IMR-90 (cell line): ENCODE measurements at regions not wholly inside any gene's neighbourhood (a gene's known extent, or its start where the extent isn't known, plus 50 kb on each side); places are given as distances from the start of the nearest gene placed in this dataset.

Source experiments
- ATAC-seq: fragments of 200-7000 bp; cut with Tn5 transposase; 2 replicates; pipeline ENCODE4 v1.9.1; 2020; ENCODE audit warnings: low read depth, mild to moderate bottlenecking, moderate library complexity
- BruUV-seq: library from RNA; stranded (reverse); fragments of 400-500 nt; replicated peaks from 2 replicates; lab custom pipeline; 2021; lab: Mats Ljungman, UMichigan
- CTCF ChIA-PET: fragments of 300-600 bp; formaldehyde crosslinking; extraction: SDS; loops from one replicate; lab custom pipeline; 2021; ENCODE audit warnings: antibody characterized with exemption; lab: Yijun Ruan, JAX
- POLR2A ChIA-PET: fragments of 300-600 bp; sonication (Branson Sonifier 250); formaldehyde crosslinking; loops from one replicate; lab custom pipeline; 2022; ENCODE audit warnings: antibody characterized with exemption; ENCODE audit not compliant: unreplicated experiment; lab: Charles Lee
- DNase-seq: peaks from one replicate; pipeline ENCODE4 v3.0.0; 2013
- H2AFZ ChIP-seq: replicated peaks from 2 replicates; pipeline ENCODE3; 2013; ENCODE audit warnings: low read length, mild to moderate bottlenecking; ENCODE audit not compliant: poor library complexity
- H2AK5ac ChIP-seq: 2 replicates; pipeline ENCODE4 v1.6.1; 2013; ENCODE audit warnings: low read depth, low read length, inconsistent platforms
- H2AK9ac ChIP-seq: replicated peaks from 2 replicates; pipeline ENCODE3; 2013; ENCODE audit warnings: mild to moderate bottlenecking, low read depth, low read length, moderate library complexity; ENCODE audit not compliant: poor library complexity
- H2BK120ac ChIP-seq: 2 replicates; pipeline ENCODE4 v1.6.1; 2013; ENCODE audit warnings: low read depth, low read length, inconsistent platforms
- H2BK15ac ChIP-seq: 3 replicates; pipeline ENCODE4 v1.6.1; 2013; ENCODE audit warnings: low read depth, low read length, inconsistent platforms
- H2BK20ac ChIP-seq: 2 replicates; pipeline ENCODE4 v1.6.1; 2013; ENCODE audit warnings: low read depth, mild to moderate bottlenecking, inconsistent platforms, low read length, moderate library complexity
- H2BK5ac ChIP-seq: 2 replicates; pipeline ENCODE4 v1.6.1; 2013; ENCODE audit warnings: mild to moderate bottlenecking, low read depth, low read length, inconsistent platforms; ENCODE audit not compliant: poor library complexity, severe bottlenecking
- H3K14ac ChIP-seq: replicated peaks from 2 replicates; pipeline ENCODE4 v1.6.1; 2013; ENCODE audit warnings: low read depth, low read length, inconsistent platforms
- H3K18ac ChIP-seq: 2 replicates; pipeline ENCODE4 v1.6.1; 2013; ENCODE audit warnings: low read depth, low read length, control low read depth
- H3K23ac ChIP-seq: 2 replicates; pipeline ENCODE4 v1.6.1; 2013; ENCODE audit warnings: low read depth, low read length, inconsistent platforms
- H3K27ac ChIP-seq: 2 replicates; pipeline ENCODE4 v1.5.1; 2013; ENCODE audit warnings: mild to moderate bottlenecking, control low read depth, low read length; ENCODE audit not compliant: insufficient read depth
- H3K27me3 ChIP-seq: 2 replicates; pipeline ENCODE4 v1.6.1; 2013; ENCODE audit warnings: low read length; ENCODE audit not compliant: control insufficient read depth, insufficient read depth
- H3K36me3 ChIP-seq: 2 replicates; pipeline ENCODE4 v1.6.1; 2013; ENCODE audit warnings: low read length, mixed read lengths; ENCODE audit not compliant: control insufficient read depth, insufficient read depth
- H3K4ac ChIP-seq: 2 replicates; pipeline ENCODE4 v1.6.1; 2013; ENCODE audit warnings: low read depth, low read length, inconsistent platforms
- H3K4me1 ChIP-seq: 2 replicates; pipeline ENCODE4 v1.6.1; 2013; ENCODE audit warnings: low read length, mixed read lengths; ENCODE audit not compliant: control insufficient read depth, insufficient read depth
- H3K4me2 ChIP-seq: 2 replicates; pipeline ENCODE4 v1.6.1; 2013; ENCODE audit warnings: low read depth, mild to moderate bottlenecking, control low read depth, low read length, moderate library complexity
- H3K4me3 ChIP-seq: 2 replicates; pipeline ENCODE4 v1.5.1; 2013; ENCODE audit warnings: low read depth, mild to moderate bottlenecking, control low read depth, low read length, moderate library complexity; ENCODE audit not compliant: insufficient read depth
- H3K56ac ChIP-seq: 2 replicates; pipeline ENCODE4 v1.6.1; 2013; ENCODE audit warnings: low read length, inconsistent platforms; ENCODE audit not compliant: insufficient read depth; ENCODE audit errors: extremely low read depth
- H3K79me1 ChIP-seq, 2 experiments: 2 replicates each; pipeline ENCODE4 v1.6.1; 2013; ENCODE audit warnings: low read length in 2 of 2, inconsistent platforms in 1 of 2, low read depth in 1 of 2
- H3K9ac ChIP-seq: 2 replicates; pipeline ENCODE4 v1.6.1; 2013; ENCODE audit warnings: low read depth, low read length, control low read depth
- H3K9me1 ChIP-seq: 2 replicates; pipeline ENCODE4 v1.6.1; 2013; ENCODE audit warnings: low read length, inconsistent platforms; ENCODE audit not compliant: insufficient read depth
- H3K9me3 ChIP-seq: 2 replicates; pipeline ENCODE4 v1.6.1; 2013; ENCODE audit warnings: low read length; ENCODE audit not compliant: control insufficient read depth, insufficient read depth
- H4K20me1 ChIP-seq: 2 replicates; pipeline ENCODE4 v1.6.1; 2013; ENCODE audit warnings: low read length, inconsistent platforms; ENCODE audit not compliant: insufficient read depth
- H4K5ac ChIP-seq: 2 replicates; pipeline ENCODE4 v1.6.1; 2013; ENCODE audit warnings: mild to moderate bottlenecking, low read depth, low read length, control low read depth
- H4K8ac ChIP-seq, 2 experiments: 2 replicates each; pipeline ENCODE4 v1.6.1; 2013; ENCODE audit warnings: low read depth in 2 of 2, low read length in 2 of 2, control low read depth in 1 of 2, inconsistent platforms in 1 of 2
- H4K91ac ChIP-seq: 2 replicates; pipeline ENCODE4 v1.6.1; 2013; ENCODE audit warnings: low read depth, low read length, inconsistent platforms; ENCODE audit not compliant: insufficient read depth
- CEBPB ChIP-seq: IDR thresholded peaks from 2 replicates; pipeline ENCODE4 v1.6.1; 2012; ENCODE audit warnings: low read depth, low read length, improper control_type of control experiment
- CHD1 ChIP-seq: IDR thresholded peaks from 2 replicates; pipeline ENCODE4 v1.6.1; 2012; ENCODE audit warnings: low read depth, low read length, improper control_type of control experiment
- POLR2A ChIP-seq: IDR thresholded peaks from 2 replicates; pipeline ENCODE4 v1.6.1; 2012; ENCODE audit warnings: mild to moderate bottlenecking, low read depth, low read length
- RCOR1 ChIP-seq: IDR thresholded peaks from 2 replicates; pipeline ENCODE4 v1.6.1; 2012; ENCODE audit warnings: mild to moderate bottlenecking, low read length, improper control_type of control experiment; ENCODE audit not compliant: insufficient replicate concordance
- RFX5 ChIP-seq: IDR thresholded peaks from 2 replicates; pipeline ENCODE4 v1.8.0; 2012; ENCODE audit warnings: low read depth, mild to moderate bottlenecking, low read length, moderate library complexity
- WGBS, 2 experiments: methylation state at CpG; one replicate each; pipeline versions ENCODE4 v1.1.5 to v1.1.7; 2013; ENCODE audit warnings: missing lambda C conversion rate in 2 of 2; ENCODE audit not compliant: insufficient read length in 1 of 2; ENCODE audit errors: extremely low coverage in 2 of 2; 5-methylcytosine and 5-hydroxymethylcytosine counted together
- dilution Hi-C: fragments of 300-500 bp; cut with HindIII; formaldehyde crosslinking; loops from one replicate; pipeline ENCODE4 v1.14.3; 2018; ENCODE audit warnings: low sequenced_read_pairs; ENCODE audit not compliant: unreplicated experiment
- in situ Hi-C: fragments of 300-500 bp; cut with MboI; formaldehyde crosslinking; loops from 3 replicates; pipeline ENCODE4 v1.14.3; 2019; ENCODE audit warnings: low sequenced_read_pairs, inconsistent platforms, mixed read lengths
- intact Hi-C: fragments of 100-400 bp; cut with micrococcal nuclease; formaldehyde crosslinking; loops from 2 replicates; pipeline ENCODE4 v1.10.0; 2022
- TF ChIP-seq, protein P1 (sequence below): conservative IDR thresholded peaks from 2 replicates; pipeline ENCODE4 v1.5.1; 2012; ENCODE audit warnings: mild to moderate bottlenecking, low read depth, low read length, improper control_type of control experiment
- TF ChIP-seq, protein P2 (sequence below): fragments of 150-350 bp; IDR thresholded peaks from 2 replicates; pipeline ENCODE4 v1.6.1; 2016; ENCODE audit warnings: low read depth, mild to moderate bottlenecking, low read length, moderate library complexity, borderline replicate concordance
- TF ChIP-seq, protein P3 (sequence below): fragments of 150-350 bp; IDR thresholded peaks from 2 replicates; pipeline ENCODE4 v1.6.1; 2017; ENCODE audit warnings: mild to moderate bottlenecking, antibody characterized with exemption, low read length, low read depth

DNA sequence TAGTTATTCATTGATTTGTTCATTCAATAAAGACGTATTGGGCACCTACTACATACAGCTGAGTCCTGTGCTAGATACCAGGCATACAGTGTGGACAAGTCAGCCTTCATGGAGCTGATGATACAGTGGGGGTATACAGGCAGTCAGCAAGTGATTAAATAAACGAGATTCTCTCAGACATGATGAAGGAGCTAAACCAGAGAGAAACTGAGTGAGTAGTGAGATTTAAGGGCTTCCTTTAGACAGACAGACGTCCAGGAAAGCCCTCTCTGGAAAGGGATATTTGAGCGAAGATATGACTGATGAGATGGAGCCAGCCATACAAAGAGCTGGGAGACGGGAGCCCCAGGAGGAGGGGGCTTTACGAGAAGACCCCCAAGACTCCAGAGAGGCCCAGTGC lies 122.6 kb upstream of the MYCN start:
- H3K56ac ChIP-seq = no peak overlapping the region
- H3K14ac ChIP-seq = no peak overlapping the region
- no peak overlapping the region for H4K8ac ChIP-seq
- no peak for TF ChIP-seq CHD1
- no peak for TF ChIP-seq RCOR1
- TF ChIP-seq, protein P1, sequence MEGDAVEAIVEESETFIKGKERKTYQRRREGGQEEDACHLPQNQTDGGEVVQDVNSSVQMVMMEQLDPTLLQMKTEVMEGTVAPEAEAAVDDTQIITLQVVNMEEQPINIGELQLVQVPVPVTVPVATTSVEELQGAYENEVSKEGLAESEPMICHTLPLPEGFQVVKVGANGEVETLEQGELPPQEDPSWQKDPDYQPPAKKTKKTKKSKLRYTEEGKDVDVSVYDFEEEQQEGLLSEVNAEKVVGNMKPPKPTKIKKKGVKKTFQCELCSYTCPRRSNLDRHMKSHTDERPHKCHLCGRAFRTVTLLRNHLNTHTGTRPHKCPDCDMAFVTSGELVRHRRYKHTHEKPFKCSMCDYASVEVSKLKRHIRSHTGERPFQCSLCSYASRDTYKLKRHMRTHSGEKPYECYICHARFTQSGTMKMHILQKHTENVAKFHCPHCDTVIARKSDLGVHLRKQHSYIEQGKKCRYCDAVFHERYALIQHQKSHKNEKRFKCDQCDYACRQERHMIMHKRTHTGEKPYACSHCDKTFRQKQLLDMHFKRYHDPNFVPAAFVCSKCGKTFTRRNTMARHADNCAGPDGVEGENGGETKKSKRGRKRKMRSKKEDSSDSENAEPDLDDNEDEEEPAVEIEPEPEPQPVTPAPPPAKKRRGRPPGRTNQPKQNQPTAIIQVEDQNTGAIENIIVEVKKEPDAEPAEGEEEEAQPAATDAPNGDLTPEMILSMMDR = no peak
- TF ChIP-seq, protein P2, sequence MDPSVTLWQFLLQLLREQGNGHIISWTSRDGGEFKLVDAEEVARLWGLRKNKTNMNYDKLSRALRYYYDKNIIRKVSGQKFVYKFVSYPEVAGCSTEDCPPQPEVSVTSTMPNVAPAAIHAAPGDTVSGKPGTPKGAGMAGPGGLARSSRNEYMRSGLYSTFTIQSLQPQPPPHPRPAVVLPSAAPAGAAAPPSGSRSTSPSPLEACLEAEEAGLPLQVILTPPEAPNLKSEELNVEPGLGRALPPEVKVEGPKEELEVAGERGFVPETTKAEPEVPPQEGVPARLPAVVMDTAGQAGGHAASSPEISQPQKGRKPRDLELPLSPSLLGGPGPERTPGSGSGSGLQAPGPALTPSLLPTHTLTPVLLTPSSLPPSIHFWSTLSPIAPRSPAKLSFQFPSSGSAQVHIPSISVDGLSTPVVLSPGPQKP = no peak
- TF ChIP-seq CEBPB = no peak
- TF ChIP-seq, protein P3, sequence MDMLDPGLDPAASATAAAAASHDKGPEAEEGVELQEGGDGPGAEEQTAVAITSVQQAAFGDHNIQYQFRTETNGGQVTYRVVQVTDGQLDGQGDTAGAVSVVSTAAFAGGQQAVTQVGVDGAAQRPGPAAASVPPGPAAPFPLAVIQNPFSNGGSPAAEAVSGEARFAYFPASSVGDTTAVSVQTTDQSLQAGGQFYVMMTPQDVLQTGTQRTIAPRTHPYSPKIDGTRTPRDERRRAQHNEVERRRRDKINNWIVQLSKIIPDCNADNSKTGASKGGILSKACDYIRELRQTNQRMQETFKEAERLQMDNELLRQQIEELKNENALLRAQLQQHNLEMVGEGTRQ = no peak
- TF ChIP-seq RFX5 = no peak
- no peak for TF ChIP-seq POLR2A
- H2BK15ac ChIP-seq = no peak overlapping the region
- no peak overlapping the region for H3K4me3 ChIP-seq
- no peak overlapping the region for H3K23ac ChIP-seq
- no peak overlapping the region for H3K9ac ChIP-seq
- H4K91ac ChIP-seq = no peak overlapping the region
- no peak overlapping the region for H3K4me2 ChIP-seq
- H3K27me3 ChIP-seq = no peaks in the 10 kb centered on the region
- H2BK5ac ChIP-seq = no peak overlapping the region
- H3K27ac ChIP-seq = no peak overlapping the region
- H2AK9ac ChIP-seq = no peak overlapping the region
- ATAC-seq = no peak
- H3K4me1 ChIP-seq = no peaks in the 10 kb centered on the region
- in situ Hi-C loops (no loop called here), intact Hi-C loops (no loop called here), dilution Hi-C loops (no loop called here)
- no TSS peak for BruUV-seq
- no peaks in the 10 kb centered on the region for H3K9me1 ChIP-seq
- no peak overlapping the region for H2BK20ac ChIP-seq
- no peaks in the 10 kb centered on the region for H3K79me1 ChIP-seq
- ChIA-PET POLR2A (no interaction called here), CTCF (no interaction called here)
- no peak overlapping the region for H2AK5ac ChIP-seq
- DNase-seq = no peak
- no peak overlapping the region for H2AFZ ChIP-seq
- H3K18ac ChIP-seq = no peak overlapping the region
- no peak overlapping the region for H3K4ac ChIP-seq
- H4K5ac ChIP-seq = no peak overlapping the region
- H3K9me3 ChIP-seq = peaks cover 41% of the 10 kb centered on the region
- WGBS, 2 experiments = 17% methylated on average over 3 of the region's 6 CpGs; no CpG with 5 or more reads in 1 of the 2 experiments
- no peak overlapping the region for H2BK120ac ChIP-seq
- H4K20me1 ChIP-seq = no peaks in the 10 kb centered on the region
- H3K36me3 ChIP-seq = no peaks in the 10 kb centered on the region
